ENCODE measurements at regions not wholly inside any gene's neighbourhood (a gene's known extent, or its start where the extent isn't known, plus 50 kb on each side); places are given as distances from the start of the nearest gene placed in this dataset.

GRCh38 chr2:215636816-215637215 is 200.9 kb upstream of the FN1 start:
- TF ChIP-seq, protein P1, sequence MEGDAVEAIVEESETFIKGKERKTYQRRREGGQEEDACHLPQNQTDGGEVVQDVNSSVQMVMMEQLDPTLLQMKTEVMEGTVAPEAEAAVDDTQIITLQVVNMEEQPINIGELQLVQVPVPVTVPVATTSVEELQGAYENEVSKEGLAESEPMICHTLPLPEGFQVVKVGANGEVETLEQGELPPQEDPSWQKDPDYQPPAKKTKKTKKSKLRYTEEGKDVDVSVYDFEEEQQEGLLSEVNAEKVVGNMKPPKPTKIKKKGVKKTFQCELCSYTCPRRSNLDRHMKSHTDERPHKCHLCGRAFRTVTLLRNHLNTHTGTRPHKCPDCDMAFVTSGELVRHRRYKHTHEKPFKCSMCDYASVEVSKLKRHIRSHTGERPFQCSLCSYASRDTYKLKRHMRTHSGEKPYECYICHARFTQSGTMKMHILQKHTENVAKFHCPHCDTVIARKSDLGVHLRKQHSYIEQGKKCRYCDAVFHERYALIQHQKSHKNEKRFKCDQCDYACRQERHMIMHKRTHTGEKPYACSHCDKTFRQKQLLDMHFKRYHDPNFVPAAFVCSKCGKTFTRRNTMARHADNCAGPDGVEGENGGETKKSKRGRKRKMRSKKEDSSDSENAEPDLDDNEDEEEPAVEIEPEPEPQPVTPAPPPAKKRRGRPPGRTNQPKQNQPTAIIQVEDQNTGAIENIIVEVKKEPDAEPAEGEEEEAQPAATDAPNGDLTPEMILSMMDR (conservative IDR thresholded peaks at IDR 0.05; ENCODE audit: low read depth, low read length), result no peak
- no peak for TF ChIP-seq EZH2phosphoT487 (IDR thresholded peaks at IDR 0.05; ENCODE audit: borderline replicate concordance, low read length)
- no peak for TF ChIP-seq EZH2 (IDR thresholded peaks at IDR 0.05; ENCODE audit: low read length, unreplicated experiment)
